GM21786 (cell line): ENCODE measurements at regions not wholly inside any gene's neighbourhood (a gene's known extent, or its start where the extent isn't known, plus 50 kb on each side); places are given as distances from the start of the nearest gene placed in this dataset.

Experiments
- ATAC-seq: cut with Tn5 transposase; IDR thresholded peaks from one replicate; pipeline ENCODE4 v1.9.1; 2021; ENCODE audit not compliant: unreplicated experiment

DNA sequence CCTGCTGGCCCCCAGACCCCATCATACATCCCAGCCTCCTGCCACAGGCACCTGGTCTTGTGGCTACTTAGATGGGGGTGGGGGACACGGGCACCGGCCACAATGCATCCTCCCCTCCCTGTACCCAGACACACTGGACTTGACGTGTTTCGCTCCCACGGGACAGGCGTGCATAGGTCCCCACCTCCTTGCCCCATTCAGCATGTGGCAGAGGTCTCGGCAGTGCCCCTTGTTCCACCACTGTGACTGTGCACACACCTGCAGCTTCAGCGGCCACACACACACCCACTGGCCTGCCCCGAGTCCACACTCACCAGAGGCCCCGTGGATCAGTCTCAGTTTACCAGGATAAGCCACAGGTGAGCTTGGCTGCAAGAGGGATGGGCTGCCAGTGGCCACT, 109.6 kb downstream of the ENGASE start:
- ATAC-seq, result no peak

DNA sequence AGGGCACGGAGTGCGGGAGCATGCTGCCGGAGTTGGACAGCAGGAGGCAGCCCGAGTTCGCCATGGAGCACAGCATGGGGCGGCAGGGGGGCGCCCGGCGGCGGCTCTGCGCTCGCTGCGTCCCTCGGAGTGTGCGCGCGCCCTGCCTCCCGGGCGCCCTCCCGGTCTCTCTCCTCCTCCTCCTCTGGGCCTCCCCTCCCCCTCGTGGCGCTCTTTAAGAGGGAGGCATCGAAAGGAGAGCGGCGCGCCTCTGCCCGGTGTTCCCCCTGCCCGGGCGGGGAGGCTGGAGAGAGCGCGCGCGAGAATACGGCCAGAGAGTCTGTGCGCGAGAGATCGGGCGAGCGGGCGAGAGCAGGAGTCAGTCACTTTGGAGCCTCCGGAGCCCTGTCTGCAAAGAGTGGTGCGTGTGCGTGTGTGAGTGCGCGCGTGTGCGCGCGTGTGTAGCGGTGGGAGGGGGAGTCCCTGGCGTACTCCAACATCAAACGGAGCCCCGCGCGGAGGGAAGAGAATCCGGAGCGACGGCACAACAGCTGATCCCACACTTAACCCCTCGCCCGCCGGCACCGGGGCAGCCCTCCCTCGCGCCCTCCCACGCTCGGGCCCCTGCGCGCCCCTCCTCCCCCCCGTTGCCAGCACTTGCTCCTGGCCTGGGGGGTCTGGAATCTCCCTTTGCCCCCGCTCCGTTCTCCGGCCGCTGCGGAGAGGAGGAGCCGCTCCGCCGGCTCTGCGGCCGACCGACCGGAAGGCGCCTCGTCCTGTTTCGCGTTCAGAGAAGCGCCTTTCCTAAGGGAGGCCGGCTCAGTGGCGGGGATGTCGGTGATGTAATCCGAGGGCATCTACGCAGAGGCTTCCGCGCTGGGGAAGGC, 108.9 kb downstream of the ENGASE start:
- no peak for ATAC-seq

DNA sequence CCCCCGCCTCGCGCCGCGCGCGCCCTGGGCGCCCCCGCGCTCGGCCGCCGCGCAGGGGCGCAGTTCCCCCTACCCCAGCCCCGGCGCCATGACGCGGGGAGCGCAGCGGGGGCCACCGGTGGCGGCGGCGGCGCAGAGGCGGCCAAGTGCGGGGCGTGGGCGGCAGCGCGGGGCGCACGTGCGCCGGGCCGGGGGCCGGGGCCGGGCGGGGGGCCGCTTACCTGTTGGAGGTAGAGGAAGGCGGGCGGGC, 108.3 kb downstream of the ENGASE start:
- no peak for ATAC-seq

DNA sequence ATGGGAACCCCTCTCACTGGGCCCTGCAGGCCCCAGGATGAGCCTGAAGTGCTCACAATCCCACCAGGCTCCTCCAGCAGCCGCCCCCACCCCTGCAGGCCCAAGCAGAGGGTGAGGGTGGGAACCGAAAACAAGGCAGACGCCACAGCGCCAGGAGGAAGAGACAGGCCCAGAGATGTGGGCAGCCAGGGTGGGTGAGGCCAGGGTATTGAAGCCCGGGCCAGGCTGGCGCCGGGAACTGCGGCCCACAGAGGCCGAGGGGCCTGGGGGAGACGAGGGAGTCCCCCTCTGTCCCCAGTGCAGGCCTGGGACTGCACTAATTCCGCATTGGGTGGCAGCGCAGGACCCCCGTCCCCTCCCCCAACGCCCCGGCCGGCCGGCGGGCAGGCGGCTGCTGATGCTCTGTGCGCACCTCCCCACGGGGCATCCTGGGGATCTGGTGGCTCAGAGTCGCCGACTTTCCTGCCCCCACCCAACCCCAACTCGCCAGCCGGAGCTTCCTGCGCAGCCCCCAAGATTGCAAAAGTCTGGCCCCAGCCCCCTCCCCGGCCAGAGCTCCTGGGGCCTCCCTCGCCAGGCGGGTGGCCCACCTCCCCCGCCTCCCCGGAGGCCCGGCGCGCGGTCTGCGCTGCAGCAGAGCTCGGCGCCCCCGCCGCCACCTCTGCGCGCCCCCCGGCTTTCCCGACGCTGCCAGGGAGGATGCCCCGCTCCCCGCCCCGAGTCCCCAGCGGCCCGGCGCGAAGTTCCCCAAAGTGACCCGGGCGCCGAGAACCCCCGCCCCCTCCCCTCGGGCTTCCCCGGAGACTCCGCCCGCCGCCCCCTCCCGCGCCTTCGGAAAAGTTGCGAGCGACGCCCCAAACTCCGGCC, 107.8 kb downstream of the ENGASE start:
- no peak for ATAC-seq

DNA sequence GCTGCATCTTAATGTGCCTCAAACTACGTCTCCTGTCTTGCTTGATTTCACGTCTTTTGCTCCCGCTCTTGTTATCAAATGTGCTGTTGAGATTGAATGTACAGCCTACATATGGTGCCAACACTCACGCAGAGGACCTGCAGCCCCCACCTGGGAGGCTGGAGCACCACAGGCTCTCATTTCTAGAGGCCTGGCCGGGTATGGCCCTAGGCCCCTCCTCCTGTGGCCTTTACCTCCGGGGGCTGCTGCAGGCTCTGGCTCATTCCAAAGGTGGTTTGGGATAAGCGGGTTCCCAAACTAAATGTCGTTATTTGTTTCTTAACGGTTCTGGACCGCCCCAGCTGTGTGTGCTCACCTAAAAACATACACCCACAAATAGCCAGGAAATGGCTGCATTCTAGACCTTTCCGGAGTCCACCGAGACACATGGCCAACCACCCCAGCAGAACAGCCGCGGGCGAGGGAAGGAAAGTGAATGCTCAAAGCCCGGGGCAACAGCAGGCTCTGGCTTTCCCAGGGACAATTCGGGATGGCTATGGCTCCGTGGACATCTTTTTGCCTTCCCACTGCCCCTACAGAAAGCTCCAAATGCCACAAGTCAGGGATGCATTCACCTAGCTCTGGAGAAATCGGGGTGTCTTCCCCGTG, 105.9 kb downstream of the ENGASE start:
- no peak for ATAC-seq

DNA sequence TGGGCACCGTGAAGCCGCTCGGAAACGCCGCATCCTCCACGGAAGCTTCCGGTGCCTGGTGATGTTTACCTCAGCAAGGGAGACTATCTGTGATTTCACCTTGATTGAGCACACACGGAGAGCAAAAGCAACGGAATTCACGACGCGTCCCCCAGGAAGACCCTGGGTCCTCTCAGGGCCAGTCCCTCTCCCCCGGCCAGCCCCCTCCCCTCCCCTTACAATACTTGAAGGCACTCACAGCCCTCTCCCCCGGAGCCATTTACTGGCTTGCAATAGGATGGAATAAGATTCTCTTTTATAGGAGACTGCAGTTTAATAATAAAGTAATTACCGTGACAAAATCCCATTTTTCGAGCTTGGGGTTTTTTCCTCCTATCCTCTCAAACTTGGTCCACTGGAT, 104.7 kb downstream of the ENGASE start:
- no peak for ATAC-seq

DNA sequence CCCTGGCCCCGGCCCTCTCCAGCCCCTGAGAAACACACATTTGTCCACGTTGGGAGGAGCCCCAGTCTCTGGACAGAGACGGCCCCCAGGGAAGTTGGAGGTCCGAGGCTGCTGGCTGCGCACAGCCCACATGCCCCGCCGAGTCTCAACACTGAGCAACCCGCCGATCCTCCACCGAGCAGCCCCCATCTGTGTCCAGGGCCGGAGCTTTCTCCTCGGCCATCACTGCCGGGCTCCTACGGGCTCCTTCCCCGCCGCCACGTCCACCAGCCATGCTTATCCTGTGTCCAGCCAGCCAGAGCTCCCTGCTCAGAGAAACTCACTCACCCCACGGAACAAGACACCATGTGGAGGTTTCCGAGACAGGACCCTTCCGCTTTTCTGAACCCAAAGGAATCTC, 103.3 kb downstream of the ENGASE start:
- ATAC-seq, result no peak

DNA sequence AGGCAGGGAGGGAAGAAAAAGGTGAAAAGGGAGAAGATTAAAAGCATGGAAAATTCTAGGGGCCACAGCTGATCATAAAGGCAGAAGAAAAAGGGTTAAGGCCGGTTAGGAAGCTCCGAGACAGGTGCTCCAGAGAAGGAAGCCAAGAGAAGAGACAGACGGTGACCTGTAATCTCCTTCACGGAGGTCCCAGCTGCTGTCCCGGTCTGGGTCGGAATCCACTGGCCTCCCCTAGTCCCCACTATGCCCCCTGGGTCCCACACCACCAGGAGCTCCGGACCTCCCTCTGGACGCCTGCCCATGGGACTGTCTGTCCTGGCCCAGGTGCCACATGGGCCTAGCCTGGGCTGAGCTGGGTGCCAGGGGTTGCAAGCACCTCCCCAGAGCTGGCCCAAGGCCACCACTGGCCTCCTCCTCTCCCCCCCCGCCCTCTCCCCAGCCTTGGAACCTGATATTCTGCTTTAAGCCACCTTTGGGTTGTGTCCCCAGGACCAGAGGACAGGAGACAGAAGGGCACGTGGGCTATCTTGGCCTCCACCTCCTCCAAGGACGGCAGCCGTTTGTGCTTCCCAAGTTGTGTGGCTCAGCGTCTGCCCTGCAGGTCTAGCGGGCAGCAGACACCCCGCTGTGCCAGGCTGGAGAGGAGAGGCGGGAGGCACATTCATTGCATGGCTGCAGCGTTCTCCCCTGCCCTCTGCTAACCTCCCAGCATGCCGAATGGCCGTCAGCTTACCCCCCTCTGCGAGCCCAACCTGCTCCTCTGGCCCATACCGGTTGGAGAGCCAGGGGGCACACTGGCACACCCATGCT, 102.4 kb downstream of the ENGASE start:
- no peak for ATAC-seq

DNA sequence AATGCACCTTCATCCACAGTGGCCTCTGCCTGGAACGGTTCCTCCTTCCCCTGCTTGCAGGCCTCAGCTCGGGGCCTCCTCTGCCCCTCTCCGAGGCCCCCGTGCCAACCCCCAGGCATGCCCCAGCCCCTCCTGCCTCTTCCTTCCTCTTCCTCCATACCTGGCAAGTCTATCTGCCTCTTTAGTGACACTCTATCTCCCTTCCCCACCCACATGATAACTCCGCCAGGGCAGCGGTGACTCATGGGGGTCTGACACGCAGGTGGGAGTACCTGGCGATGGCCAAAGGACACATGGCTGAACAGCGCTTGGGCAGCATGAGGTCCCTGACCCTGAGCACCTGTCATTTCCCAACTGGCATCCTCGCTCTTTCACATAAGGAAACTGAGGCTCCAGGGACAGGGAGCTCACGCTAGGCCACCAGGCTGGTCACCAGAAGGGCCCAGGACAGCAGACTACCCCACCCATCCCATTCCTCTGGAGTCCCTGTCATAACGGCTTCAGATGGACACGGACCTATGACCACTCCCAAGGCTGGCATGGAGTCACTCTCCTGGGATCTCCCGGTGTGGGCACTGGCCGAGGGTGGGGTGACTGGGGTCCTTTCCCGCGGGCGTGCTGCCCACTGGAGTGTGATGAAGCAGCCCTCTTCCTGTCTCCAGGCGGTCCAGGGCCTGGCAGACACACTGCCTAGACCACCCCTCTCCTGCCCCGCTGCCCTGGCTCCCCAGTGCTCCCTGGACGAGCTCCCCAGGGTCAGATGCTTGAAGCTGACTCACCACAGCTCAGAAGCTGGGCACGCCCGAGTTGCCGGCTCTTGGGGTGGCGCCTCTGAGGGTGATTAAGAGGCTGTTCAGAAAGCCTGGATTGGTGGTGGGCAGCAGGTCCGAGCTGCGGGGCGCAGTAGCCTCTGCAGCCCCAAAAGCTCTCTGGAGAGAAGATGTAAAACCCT, 100.6 kb downstream of the ENGASE start:
- ATAC-seq, result no peak

DNA sequence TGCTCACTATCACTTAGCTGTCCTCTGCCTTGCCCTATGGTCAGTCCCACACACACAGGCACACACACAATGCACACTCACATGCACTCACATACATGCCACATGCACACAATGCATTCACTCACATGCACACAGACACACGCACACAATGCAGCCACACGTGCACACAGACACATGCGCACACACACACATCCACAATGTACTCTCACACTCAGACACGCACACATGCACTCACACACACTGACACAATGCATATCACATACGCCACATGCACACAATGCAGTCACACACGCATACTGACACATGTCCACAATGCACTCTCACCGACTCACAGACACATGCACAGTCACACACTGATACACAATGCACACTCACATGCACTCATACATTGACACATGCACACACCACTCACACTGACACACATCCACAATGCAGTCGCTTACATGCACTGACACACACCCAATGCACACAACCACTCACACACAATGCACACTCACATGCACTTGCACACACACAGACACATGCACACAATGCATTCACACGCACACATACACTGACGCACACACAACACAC, 99.7 kb downstream of the ENGASE start:
- ATAC-seq, result no peak

DNA sequence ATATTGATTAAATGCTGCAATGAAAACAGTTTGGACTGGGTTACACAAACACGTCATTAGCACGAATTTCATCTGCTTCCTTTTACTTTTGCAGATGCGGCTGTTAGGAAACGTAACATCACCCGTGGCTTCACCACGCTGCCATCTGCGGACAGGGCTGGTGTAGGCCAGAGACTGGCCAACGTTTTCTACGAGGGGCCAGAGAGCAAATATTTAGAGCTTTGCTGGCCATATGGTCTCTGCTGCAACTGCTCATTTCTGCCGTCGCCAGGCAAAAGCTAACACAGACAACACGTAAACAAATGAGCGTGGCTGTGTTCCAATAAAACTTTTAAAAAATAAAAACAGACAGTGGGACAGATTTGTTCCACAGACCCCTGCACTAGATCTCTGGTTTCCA, 96.6 kb downstream of the ENGASE start:
- no peak for ATAC-seq

DNA sequence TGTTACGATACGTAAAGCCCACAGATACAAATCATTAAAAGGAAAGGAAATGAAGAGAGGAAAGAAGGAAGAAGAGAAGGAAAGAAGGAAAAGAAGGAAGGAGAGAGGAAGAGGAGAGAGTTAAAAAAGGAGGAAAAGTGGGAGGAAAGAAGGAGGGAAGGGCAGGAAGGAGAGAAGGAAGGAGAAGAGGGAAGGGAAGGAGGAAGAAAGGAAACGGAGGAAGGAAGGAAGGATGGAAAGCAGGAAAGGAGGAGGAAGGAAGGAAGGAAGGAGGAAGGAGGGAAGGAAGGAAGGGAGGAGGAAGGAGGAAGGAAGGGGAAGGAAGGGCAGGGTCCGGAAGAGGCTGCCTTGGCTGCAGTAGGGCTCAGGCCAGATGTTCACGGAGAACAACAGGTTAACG, 95.2 kb downstream of the ENGASE start:
- ATAC-seq, result no peak

DNA sequence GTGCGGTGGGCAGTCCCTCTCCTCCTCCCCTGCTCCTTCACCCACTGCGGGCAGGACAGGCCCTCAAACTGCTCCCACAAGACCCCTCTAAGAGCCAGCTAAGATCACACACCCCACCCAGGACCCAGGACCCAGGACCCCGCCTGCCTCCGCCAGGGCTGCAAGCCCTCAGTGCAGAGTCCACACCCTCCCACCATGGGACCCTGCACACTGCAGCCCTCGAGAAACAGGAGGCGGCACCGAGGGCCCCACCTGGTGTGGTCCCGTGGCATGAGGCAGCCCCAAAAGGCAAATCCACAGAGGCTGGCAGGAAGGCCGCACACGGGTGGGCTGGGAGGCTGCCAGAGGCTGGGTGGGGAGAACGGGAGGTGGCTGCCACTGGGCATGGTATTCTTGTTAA, 94.7 kb downstream of the ENGASE start:
- no peak for ATAC-seq

DNA sequence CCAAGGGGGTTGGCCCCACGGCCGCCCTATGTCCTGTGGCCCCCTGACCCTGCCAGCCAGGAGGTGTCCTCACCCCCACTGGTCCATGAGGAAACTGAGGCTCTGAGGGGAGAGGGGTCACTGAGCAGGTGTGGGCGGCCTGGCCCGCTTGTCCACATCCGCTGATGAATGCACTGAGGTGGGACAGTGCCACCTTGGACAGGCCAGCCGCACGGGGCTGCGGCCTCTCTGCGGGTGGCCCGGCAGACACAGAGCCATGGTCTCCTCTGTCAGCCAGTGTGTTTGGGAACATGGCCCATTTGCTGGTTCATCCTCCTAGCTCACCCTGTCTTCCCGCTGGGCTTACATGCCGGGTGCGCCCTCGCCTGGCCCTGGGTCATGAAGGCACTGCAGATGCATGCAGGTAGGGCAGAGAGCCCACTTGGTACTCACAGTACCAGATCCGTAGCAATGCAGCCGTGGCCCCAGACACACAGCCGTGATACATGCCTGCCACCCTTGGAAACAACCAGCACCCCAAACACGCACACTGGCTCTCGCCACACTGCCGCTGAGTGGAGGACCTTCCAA, 93.9 kb downstream of the ENGASE start:
- ATAC-seq, result no peak

DNA sequence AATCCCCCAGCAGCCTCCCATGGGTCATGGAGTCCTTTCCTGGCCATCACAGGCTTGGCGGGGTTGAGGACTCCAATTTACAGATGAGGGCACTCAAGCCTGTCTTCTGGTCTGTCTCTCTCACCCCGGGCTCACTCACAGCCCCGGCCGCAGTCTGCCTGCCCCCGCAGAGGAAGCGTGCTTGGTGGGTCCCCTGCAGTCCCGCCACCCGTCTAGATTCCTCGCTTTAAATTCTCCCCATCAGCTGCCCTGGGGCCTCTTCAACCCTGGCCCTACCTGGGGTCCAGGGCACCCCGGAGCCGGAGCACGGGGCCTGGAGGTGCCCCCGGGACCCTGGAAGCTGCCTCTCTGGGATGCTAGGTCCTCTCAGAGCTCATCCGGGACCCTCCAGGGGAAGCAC, 92.9 kb downstream of the ENGASE start:
- no peak for ATAC-seq

DNA sequence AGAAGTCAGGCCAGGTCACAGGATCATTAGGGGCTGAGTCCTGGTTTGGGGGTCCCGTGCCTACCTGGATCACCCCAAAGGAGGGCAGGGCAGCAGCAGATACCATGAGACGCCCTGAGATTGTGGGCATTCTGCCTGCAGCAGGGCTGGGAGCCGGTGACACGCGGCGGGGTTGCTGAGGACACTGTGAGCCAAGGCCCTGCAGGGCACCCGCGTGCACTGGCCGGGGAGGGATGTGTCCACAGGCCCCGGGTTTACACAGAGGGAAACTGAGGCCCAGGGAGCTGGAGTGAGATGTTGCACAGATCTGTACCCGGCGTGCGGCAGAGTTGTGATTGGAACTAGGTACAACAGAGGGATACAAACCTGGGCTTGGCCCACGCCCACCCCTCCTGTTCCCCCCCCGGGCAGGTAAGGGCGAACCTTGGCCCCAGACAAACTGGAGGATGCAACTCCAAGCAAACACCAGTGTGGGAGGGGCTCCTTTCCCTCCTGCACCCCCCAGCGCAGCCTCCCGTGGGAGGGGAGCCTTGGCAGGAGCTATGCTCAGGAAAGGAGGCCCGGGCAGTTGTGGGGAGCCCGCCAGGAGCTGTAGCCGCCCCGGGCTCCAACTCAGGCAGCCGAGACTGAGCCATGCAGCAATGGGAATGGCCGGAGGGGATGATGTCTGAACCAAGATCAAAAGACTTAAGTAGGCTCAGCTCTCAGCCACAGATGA, 91.3 kb downstream of the ENGASE start:
- ATAC-seq, result no peak

DNA sequence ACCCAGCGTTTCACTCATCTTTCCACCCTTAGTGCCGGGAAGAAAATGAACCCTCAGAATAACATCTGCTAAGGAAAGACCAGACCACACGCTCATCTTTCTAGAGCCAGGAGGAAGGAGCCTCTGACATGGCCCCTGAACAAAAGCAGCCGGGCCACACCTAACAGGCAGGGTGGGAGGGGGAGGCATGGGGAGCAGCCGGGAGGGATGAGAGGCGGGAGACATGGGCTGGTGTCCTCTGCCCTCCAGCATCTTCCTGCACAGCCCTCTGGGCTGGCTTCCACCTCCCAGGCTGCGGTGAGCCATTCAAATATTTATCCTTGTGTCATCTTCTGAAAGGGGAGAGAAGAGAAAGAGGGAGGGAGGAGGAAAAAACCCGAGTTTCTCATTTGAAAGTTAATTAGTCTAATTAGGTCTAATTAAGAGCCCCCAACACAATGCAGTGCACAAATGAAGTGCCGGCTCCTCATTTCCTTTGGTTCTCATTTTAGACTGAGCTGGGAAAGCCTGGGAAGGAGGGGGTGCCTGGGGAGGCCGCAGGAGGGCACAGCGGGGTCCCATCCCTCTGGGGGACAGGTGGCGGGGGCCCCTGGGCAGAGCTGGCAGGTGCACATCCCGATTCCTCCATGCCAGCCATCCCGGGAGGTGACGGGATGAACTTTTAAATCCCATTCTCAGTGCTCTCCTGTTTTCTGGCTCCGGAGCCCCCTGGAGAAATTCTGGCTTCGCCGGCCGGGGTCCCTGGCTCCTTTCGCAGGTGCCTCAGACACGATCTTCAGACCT, 90.5 kb downstream of the ENGASE start:
- no peak for ATAC-seq

DNA sequence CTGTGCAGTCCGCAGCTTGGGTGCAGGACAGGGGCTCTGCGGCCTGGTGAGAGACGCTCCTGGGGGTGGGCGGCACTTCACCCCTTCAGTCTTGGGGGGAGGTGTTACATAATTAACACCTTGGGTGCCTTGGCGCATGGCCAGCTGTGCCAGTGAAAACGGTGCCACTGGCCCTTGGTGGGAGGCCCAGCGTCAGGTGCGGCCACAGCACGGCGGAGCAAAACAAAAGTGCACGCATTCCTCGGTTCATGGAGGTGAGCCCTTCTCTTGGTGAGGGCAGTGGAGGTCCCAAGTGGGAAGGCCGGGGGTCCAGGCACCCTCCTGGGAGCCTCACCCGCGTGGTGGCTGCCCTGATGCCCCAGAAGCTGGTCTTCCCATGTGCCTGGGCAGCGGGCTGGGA, 89.8 kb downstream of the ENGASE start:
- ATAC-seq, result no peak
